Liver (tissue), 3 donors: ENCODE measurements at regions not wholly inside any gene's neighbourhood (a gene's known extent, or its start where the extent isn't known, plus 50 kb on each side); places are given as distances from the start of the nearest gene placed in this dataset.

Source experiments
- FOXA2 ChIP-seq: IDR thresholded peaks from 2 replicates; pipeline ENCODE4 v1.6.1; 2016; ENCODE audit warnings: antibody characterized with exemption
- GABPA ChIP-seq, 2 donors: IDR thresholded peaks in 1 of 2; conservative IDR thresholded peaks in 1 of 2; 2 replicates each; pipeline ENCODE4 v1.6.1; 2016; ENCODE audit warnings: antibody characterized with exemption in 2 of 2, mild to moderate bottlenecking in 1 of 2, moderate library complexity in 1 of 2
- HNF4A ChIP-seq, 2 donors: conservative IDR thresholded peaks; 2 replicates each; pipeline ENCODE4 v1.6.1; 2016; ENCODE audit warnings: antibody characterized with exemption in 2 of 2, mild to moderate bottlenecking in 2 of 2
- HNF4G ChIP-seq: IDR thresholded peaks from 2 replicates; pipeline ENCODE4 v1.6.1; 2016; ENCODE audit warnings: antibody characterized with exemption
- NR2F2 ChIP-seq: IDR thresholded peaks from 2 replicates; pipeline ENCODE4 v1.6.1; 2016; ENCODE audit warnings: antibody characterized with exemption
- RAD21 ChIP-seq, 2 donors: IDR thresholded peaks; 2 replicates each; pipeline ENCODE4 v1.6.1; 2016; ENCODE audit warnings: antibody characterized with exemption in 2 of 2, mild to moderate bottlenecking in 2 of 2
- TAF1 ChIP-seq: conservative IDR thresholded peaks from 2 replicates; pipeline ENCODE4 v1.6.1; 2016; ENCODE audit warnings: antibody characterized with exemption, mild to moderate bottlenecking
- YY1 ChIP-seq: IDR thresholded peaks from 2 replicates; pipeline ENCODE4 v1.6.1; 2016; ENCODE audit warnings: antibody characterized with exemption, mild to moderate bottlenecking
- TF ChIP-seq, protein P1 (sequence below): fragments of 150-350 bp; IDR thresholded peaks from 2 replicates; pipeline ENCODE4 v1.5.1; 2017; ENCODE audit warnings: improper control_type of control experiment, low read depth, low read length; ENCODE audit not compliant: missing input control
- TF ChIP-seq, protein P2 (sequence below): IDR thresholded peaks from 2 replicates; pipeline ENCODE4 v1.6.1; 2016; ENCODE audit warnings: antibody characterized with exemption
- TF ChIP-seq, protein P3 (sequence below): IDR thresholded peaks from 2 replicates; pipeline ENCODE4 v1.6.1; 2016; ENCODE audit warnings: antibody characterized with exemption, mild to moderate bottlenecking
- TF ChIP-seq, protein P4 (sequence below): IDR thresholded peaks from 2 replicates; pipeline ENCODE4 v1.6.1; 2016; ENCODE audit warnings: antibody characterized with exemption
- donor health status: healthy.
- donor health status: healthy.

DNA sequence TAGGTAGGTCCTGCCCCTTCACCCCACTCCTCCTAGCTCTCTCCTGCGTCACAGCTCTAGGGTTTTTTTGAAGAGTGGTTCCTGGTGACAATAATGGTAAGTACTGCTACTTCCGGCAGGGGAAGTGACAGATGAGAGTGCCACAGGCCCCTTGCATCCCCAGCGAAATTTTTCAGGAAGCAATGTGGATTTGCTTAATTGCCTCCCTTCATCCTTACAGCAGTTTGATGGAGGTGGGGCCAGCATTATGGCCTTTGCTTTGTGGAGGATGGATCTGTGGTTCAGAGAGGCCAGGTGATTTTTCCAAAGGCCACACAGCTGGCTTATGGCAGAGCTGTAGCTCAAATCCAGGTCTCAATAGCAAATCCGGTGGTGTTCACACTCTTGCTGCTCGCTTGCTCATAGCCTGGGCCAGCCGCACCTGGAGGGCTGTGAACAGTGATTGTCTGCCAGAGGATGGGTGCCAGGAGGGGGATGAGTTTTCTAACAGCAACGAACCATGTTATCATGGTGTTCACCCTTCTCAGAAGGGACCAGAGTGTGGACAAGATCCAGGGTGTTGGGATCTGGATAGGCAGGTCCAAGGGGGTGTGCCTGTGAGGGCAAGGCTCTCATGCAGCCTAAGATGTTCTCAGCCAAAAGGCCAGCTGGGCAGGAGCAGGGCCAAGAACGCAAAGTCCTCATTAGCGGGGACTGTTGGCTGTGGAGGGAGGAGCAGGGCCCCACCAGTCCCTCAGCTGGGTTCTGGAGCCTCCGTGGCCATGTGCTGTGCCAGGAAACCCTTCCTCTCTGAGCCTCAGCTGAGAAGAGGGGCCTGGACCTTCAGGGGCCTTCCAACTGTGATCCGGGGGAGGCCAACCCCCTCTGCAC is 89.0 kb downstream of the EMX2 start:
- TF ChIP-seq, protein P1, sequence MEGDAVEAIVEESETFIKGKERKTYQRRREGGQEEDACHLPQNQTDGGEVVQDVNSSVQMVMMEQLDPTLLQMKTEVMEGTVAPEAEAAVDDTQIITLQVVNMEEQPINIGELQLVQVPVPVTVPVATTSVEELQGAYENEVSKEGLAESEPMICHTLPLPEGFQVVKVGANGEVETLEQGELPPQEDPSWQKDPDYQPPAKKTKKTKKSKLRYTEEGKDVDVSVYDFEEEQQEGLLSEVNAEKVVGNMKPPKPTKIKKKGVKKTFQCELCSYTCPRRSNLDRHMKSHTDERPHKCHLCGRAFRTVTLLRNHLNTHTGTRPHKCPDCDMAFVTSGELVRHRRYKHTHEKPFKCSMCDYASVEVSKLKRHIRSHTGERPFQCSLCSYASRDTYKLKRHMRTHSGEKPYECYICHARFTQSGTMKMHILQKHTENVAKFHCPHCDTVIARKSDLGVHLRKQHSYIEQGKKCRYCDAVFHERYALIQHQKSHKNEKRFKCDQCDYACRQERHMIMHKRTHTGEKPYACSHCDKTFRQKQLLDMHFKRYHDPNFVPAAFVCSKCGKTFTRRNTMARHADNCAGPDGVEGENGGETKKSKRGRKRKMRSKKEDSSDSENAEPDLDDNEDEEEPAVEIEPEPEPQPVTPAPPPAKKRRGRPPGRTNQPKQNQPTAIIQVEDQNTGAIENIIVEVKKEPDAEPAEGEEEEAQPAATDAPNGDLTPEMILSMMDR, result no peak
- TF ChIP-seq RAD21 (IDR thresholded peaks at IDR 0.05) (no peak), FOXA2 (no peak), HNF4G (no peak), TAF1 (no peak), YY1 (no peak), NR2F2 (no peak), HNF4A (conservative IDR thresholded peaks at IDR 0.05) (no peak), GABPA (IDR thresholded peaks at IDR 0.05 in 1 of 2, conservative IDR thresholded peaks at IDR 0.05 in 1 of 2) (no peak)
- TF ChIP-seq, protein P2, sequence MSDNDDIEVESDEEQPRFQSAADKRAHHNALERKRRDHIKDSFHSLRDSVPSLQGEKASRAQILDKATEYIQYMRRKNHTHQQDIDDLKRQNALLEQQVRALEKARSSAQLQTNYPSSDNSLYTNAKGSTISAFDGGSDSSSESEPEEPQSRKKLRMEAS, result no peak
- TF ChIP-seq, protein P3, sequence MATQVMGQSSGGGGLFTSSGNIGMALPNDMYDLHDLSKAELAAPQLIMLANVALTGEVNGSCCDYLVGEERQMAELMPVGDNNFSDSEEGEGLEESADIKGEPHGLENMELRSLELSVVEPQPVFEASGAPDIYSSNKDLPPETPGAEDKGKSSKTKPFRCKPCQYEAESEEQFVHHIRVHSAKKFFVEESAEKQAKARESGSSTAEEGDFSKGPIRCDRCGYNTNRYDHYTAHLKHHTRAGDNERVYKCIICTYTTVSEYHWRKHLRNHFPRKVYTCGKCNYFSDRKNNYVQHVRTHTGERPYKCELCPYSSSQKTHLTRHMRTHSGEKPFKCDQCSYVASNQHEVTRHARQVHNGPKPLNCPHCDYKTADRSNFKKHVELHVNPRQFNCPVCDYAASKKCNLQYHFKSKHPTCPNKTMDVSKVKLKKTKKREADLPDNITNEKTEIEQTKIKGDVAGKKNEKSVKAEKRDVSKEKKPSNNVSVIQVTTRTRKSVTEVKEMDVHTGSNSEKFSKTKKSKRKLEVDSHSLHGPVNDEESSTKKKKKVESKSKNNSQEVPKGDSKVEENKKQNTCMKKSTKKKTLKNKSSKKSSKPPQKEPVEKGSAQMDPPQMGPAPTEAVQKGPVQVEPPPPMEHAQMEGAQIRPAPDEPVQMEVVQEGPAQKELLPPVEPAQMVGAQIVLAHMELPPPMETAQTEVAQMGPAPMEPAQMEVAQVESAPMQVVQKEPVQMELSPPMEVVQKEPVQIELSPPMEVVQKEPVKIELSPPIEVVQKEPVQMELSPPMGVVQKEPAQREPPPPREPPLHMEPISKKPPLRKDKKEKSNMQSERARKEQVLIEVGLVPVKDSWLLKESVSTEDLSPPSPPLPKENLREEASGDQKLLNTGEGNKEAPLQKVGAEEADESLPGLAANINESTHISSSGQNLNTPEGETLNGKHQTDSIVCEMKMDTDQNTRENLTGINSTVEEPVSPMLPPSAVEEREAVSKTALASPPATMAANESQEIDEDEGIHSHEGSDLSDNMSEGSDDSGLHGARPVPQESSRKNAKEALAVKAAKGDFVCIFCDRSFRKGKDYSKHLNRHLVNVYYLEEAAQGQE, result no peak
- TF ChIP-seq, protein P4, sequence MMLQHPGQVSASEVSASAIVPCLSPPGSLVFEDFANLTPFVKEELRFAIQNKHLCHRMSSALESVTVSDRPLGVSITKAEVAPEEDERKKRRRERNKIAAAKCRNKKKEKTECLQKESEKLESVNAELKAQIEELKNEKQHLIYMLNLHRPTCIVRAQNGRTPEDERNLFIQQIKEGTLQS, result no peak
